ENCODE measurements at regions not wholly inside any gene's neighbourhood (a gene's known extent, or its start where the extent isn't known, plus 50 kb on each side); places are given as distances from the start of the nearest gene placed in this dataset.
A peak's percentile ranks its signal among the peaks of the same experiment; 100 is the strongest.

GRCh38 chr11:91730057-91730456, 494.6 kb upstream of the FAT3 start:
- Mint-ChIP-seq H3K27ac (no peak overlapping the region), H3K9me3 (peaks cover 20% of the 10 kb centered on the region), H3K27me3 (ENCODE audit: low read depth) (0 out of 2 replicates have a peak, but pooled peaks cover 5% of the 10 kb centered on the region), H3K36me3 (peaks cover 12% of the 10 kb centered on the region), H3K4me1 (peaks cover 37% of the 10 kb centered on the region), H3K4me3 (no peak overlapping the region)
- CTCF ChIA-PET, result interaction anchor here (0.9 kb wide), 1 partner anchor 13 kb away, joined by 3 read pairs; no protein-coding TSS in a partner anchor
- DNase-seq (ENCODE audit: low spot score), result peak; percentile 6
- peak; percentile 43 for ATAC-seq
- TF ChIP-seq GABPB1 (CRISPR knock-in tag; IDR thresholded peaks at IDR 0.05) (no peak), NR3C1 (CRISPR knock-in tag; conservative IDR thresholded peaks at IDR 0.05; ENCODE audit: low read depth) (no peak), TCF7 (CRISPR knock-in tag; IDR thresholded peaks at IDR 0.05; ENCODE audit: low read depth) (no peak), USF2 (CRISPR knock-in tag; IDR thresholded peaks at IDR 0.05) (no peak), GTF2I (CRISPR knock-in tag; conservative IDR thresholded peaks at IDR 0.05) (no peak), SOX15 (CRISPR knock-in tag; IDR thresholded peaks at IDR 0.05) (no peak), RELA (CRISPR knock-in tag; IDR thresholded peaks at IDR 0.05; ENCODE audit: borderline replicate concordance) (no peak), ZNF532 (CRISPR knock-in tag; IDR thresholded peaks at IDR 0.05; ENCODE audit: borderline replicate concordance) (no peak), PRDM15 (CRISPR knock-in tag; IDR thresholded peaks at IDR 0.05) (no peak), NR2C2 (CRISPR knock-in tag; IDR thresholded peaks at IDR 0.05) (no peak), MXD4 (CRISPR knock-in tag; IDR thresholded peaks at IDR 0.05; ENCODE audit: borderline replicate concordance) (no peak), ZNF281 (CRISPR knock-in tag; IDR thresholded peaks at IDR 0.05) (no peak)
- POLR2A ChIA-PET, result no interaction called here

GRCh38 chr11:91717169-91717568, 507.4 kb upstream of the FAT3 start:
- H3K4me3 Mint-ChIP-seq, result no peak overlapping the region
- no peaks in the 10 kb centered on the region for H3K27me3 Mint-ChIP-seq (ENCODE audit: low read depth)
- ATAC-seq, result peak; percentile 94
- H3K36me3 Mint-ChIP-seq, result 0 out of 2 replicates have a peak, but pooled peaks cover 4% of the 10 kb centered on the region
- H3K4me1 Mint-ChIP-seq, result peaks cover 28% of the 10 kb centered on the region
- no peak for DNase-seq (ENCODE audit: low spot score)
- POLR2A ChIA-PET, result interaction anchor here (0.6 kb wide), 1 partner anchor 697 kb away, joined by 3 read pairs; no protein-coding TSS in a partner anchor
- CTCF ChIA-PET, result interaction anchor here (1.5 kb wide), 1 partner anchor 13 kb away, joined by 3 read pairs; no protein-coding TSS in a partner anchor
- H3K9me3 Mint-ChIP-seq, result peaks cover 5% of the 10 kb centered on the region; the same call in 1 of the 2 replicates
- H3K27ac Mint-ChIP-seq, result no peak overlapping the region; the same call in 1 of the 2 replicates
- TF ChIP-seq E2F5 (CRISPR knock-in tag; IDR thresholded peaks at IDR 0.05), result no peak
- TF ChIP-seq MAX (CRISPR knock-in tag; IDR thresholded peaks at IDR 0.05), result no peak
- TF ChIP-seq CBFB (CRISPR knock-in tag; IDR thresholded peaks at IDR 0.05; ENCODE audit: low read depth), result no peak
- TF ChIP-seq TEAD1 (CRISPR knock-in tag; IDR thresholded peaks at IDR 0.05), result no peak
- TF ChIP-seq USF1 (CRISPR knock-in tag; IDR thresholded peaks at IDR 0.05), result no peak
- TF ChIP-seq MXD4 (CRISPR knock-in tag; IDR thresholded peaks at IDR 0.05; ENCODE audit: borderline replicate concordance), result no peak
- TF ChIP-seq GABPB1 (CRISPR knock-in tag; IDR thresholded peaks at IDR 0.05), result no peak
- no peak for TF ChIP-seq ATF6 (CRISPR knock-in tag; IDR thresholded peaks at IDR 0.05)
- no peak for TF ChIP-seq FOXP1 (CRISPR knock-in tag; IDR thresholded peaks at IDR 0.05; ENCODE audit: borderline replicate concordance)
